BJ (cell line): ENCODE measurements at regions not wholly inside any gene's neighbourhood (a gene's known extent, or its start where the extent isn't known, plus 50 kb on each side); places are given as distances from the start of the nearest gene placed in this dataset.

Experiments
- CTCF ChIA-PET: fragments of 350-600 bp; formaldehyde crosslinking; extraction: SDS; loops from one replicate; lab custom pipeline; 2021; ENCODE audit warnings: antibody characterized with exemption, inconsistent platforms; lab: Yijun Ruan, JAX
- POLR2A ChIA-PET: fragments of 300-600 bp; sonication (Branson Sonifier 250); formaldehyde crosslinking; extraction: SDS; loops from one replicate; lab custom pipeline; 2021; ENCODE audit warnings: antibody characterized with exemption; lab: Charles Lee
- DNase-seq: peaks from one replicate; pipeline ENCODE4 v3.0.0-alpha.2; 2011; ENCODE audit warnings: low read depth
- H3K27me3 ChIP-seq: 2 replicates; pipeline ENCODE4 v1.6.0; 2011; ENCODE audit warnings: low read length; ENCODE audit not compliant: control insufficient read depth, insufficient read depth
- H3K36me3 ChIP-seq: 2 replicates; pipeline ENCODE4 v1.5.1; 2011; ENCODE audit warnings: low read length; ENCODE audit not compliant: control insufficient read depth, insufficient read depth
- H3K4me3 ChIP-seq: 2 replicates; pipeline ENCODE4 v1.5.1; 2011; ENCODE audit warnings: low read depth, mild to moderate bottlenecking, control low read depth, low read length
- TF ChIP-seq, protein P1 (sequence below): IDR thresholded peaks from 2 replicates; pipeline ENCODE4 v1.5.1; 2011; ENCODE audit warnings: low read depth, mild to moderate bottlenecking, control low read depth, inconsistent platforms, low read length, moderate library complexity; ENCODE audit not compliant: insufficient read depth

- TF ChIP-seq, protein P1, sequence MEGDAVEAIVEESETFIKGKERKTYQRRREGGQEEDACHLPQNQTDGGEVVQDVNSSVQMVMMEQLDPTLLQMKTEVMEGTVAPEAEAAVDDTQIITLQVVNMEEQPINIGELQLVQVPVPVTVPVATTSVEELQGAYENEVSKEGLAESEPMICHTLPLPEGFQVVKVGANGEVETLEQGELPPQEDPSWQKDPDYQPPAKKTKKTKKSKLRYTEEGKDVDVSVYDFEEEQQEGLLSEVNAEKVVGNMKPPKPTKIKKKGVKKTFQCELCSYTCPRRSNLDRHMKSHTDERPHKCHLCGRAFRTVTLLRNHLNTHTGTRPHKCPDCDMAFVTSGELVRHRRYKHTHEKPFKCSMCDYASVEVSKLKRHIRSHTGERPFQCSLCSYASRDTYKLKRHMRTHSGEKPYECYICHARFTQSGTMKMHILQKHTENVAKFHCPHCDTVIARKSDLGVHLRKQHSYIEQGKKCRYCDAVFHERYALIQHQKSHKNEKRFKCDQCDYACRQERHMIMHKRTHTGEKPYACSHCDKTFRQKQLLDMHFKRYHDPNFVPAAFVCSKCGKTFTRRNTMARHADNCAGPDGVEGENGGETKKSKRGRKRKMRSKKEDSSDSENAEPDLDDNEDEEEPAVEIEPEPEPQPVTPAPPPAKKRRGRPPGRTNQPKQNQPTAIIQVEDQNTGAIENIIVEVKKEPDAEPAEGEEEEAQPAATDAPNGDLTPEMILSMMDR = no peak
- ChIA-PET CTCF (no interaction called here), POLR2A (no interaction called here)
- Histone ChIP-seq H3K27me3 (no peaks in the 10 kb centered on the region), H3K4me3 (no peak overlapping the region), H3K36me3 (no peaks in the 10 kb centered on the region)
- DNase-seq = no peak
These were observed 141.5 kb upstream of the MTAP start for GRCh38 chr9:21660976-21661375.

- POLR2A ChIA-PET = no interaction called here
These were observed 140.8 kb upstream of the MTAP start for GRCh38 chr9:21661626-21662025.

DNA sequence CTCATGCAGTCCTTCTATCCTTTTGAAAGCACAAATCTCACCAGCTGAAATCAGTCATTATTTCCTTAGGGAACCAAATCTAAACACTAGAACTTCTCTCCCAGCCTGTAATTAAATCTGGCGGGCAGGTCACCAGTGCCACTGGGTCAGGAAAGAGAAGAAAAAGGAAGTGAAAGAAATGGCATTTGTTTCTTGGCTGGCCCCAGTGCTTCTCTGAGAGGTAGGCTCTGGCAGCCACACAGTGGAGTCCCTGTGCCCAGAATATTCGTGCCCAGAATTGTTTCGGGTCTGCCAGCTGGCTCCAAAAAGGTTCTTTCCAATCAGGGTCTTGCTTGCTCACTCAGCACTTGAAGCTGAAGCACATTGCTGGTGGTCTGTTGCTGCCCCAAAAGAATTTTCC lies 133.9 kb upstream of the MTAP start:
- POLR2A ChIA-PET = no interaction called here
- Histone ChIP-seq H3K4me3 (no peak overlapping the region), H3K27me3 (no peaks in the 10 kb centered on the region), H3K36me3 (no peaks in the 10 kb centered on the region)
- no peak for DNase-seq
- TF ChIP-seq, protein P1 = no peak
- CTCF ChIA-PET = interaction anchor here (0.9 to 1.0 kb wide), 2 partner anchors 8 to 120 kb away, joined by 3 read pairs; no protein-coding TSS in a partner anchor

More at GRCh38 chr9:21661626-21662025, 140.8 kb upstream of the MTAP start:
- DNase-seq = no peak
- H3K27me3 ChIP-seq = no peaks in the 10 kb centered on the region
- H3K4me3 ChIP-seq = no peak overlapping the region
- CTCF ChIA-PET = no interaction called here
- no peaks in the 10 kb centered on the region for H3K36me3 ChIP-seq
- TF ChIP-seq, protein P1 = no peak

- Histone ChIP-seq H3K4me3 (no peak overlapping the region), H3K27me3 (no peaks in the 10 kb centered on the region), H3K36me3 (no peaks in the 10 kb centered on the region)
- POLR2A ChIA-PET = no interaction called here
- CTCF ChIA-PET = no interaction called here
- TF ChIP-seq, protein P1 = no peak
- DNase-seq = no peak
These were observed 132.7 kb upstream of the MTAP start for GRCh38 chr9:21669701-21670100.

DNA sequence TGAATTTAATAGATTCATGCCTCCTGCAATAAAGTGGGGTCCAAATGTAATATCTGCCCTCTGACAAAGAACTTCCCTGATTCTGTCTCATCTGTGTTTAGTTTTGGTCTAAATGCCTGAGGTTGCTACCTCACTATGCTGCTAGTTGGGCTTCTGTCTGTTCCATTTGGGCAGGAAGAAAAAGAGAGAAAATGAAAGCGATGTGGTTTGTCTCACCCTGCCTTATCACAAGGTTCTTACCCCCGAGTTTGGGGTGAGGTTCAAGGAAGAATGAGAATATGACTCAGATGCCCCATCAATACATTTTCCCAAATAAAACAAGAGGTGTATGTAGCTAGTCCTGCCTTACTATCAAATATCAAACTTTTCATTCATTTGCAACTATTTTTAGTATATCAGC lies 132.1 kb upstream of the MTAP start:
- Histone ChIP-seq H3K27me3 (no peaks in the 10 kb centered on the region), H3K36me3 (no peaks in the 10 kb centered on the region), H3K4me3 (no peak overlapping the region)
- ChIA-PET POLR2A (no interaction called here), CTCF (no interaction called here)
- no peak for DNase-seq
- TF ChIP-seq, protein P1 = no peak
